ENCODE measurements at regions not wholly inside any gene's neighbourhood (a gene's known extent, or its start where the extent isn't known, plus 50 kb on each side); places are given as distances from the start of the nearest gene placed in this dataset.

- H3K4me3 ChIP-seq (ENCODE audit: low read depth, low read length): no peak overlapping the region
- no peak for TF ChIP-seq CTCF (IDR thresholded peaks at IDR 0.05; ENCODE audit: low read depth, low read length, missing control alignments)
- no peak for DNase-seq (ENCODE audit: low read depth)
Measured at GRCh38 chr2:223474893-223475292, 127.3 kb downstream of the SCG2 start.

- no peak for TF ChIP-seq CTCF (IDR thresholded peaks at IDR 0.05; ENCODE audit: low read depth, low read length, missing control alignments)
- no peak for DNase-seq (ENCODE audit: low read depth)
- H3K4me3 ChIP-seq (ENCODE audit: low read depth, low read length): no peak overlapping the region
Measured at GRCh38 chr2:223475901-223476300, 126.3 kb downstream of the SCG2 start.

- DNase-seq (ENCODE audit: low read depth): no peak
- no peak for TF ChIP-seq CTCF (IDR thresholded peaks at IDR 0.05; ENCODE audit: low read depth, low read length, missing control alignments)
- H3K4me3 ChIP-seq (ENCODE audit: low read depth, low read length): no peak overlapping the region
Measured at GRCh38 chr2:223477318-223477717, 124.8 kb downstream of the SCG2 start.

- no peak for DNase-seq (ENCODE audit: low read depth)
- TF ChIP-seq CTCF (IDR thresholded peaks at IDR 0.05; ENCODE audit: low read depth, low read length, missing control alignments): no peak
- no peak overlapping the region for H3K4me3 ChIP-seq (ENCODE audit: low read depth, low read length)
Measured at GRCh38 chr2:223481486-223481885, 120.7 kb downstream of the SCG2 start.

- TF ChIP-seq CTCF (IDR thresholded peaks at IDR 0.05; ENCODE audit: low read depth, low read length, missing control alignments): no peak
- no peak overlapping the region for H3K4me3 ChIP-seq (ENCODE audit: low read depth, low read length)
- no peak for DNase-seq (ENCODE audit: low read depth)
Measured at GRCh38 chr2:223486751-223487150, 115.4 kb downstream of the SCG2 start.

GRCh38 chr2:223487214-223487846 lies 114.8 kb downstream of the SCG2 start:
- no peak for DNase-seq (ENCODE audit: low read depth)
- no peak for TF ChIP-seq CTCF (IDR thresholded peaks at IDR 0.05; ENCODE audit: low read depth, low read length, missing control alignments)
- no peak overlapping the region for H3K4me3 ChIP-seq (ENCODE audit: low read depth, low read length)

GRCh38 chr2:223488814-223489213 lies 113.3 kb downstream of the SCG2 start:
- no peak for TF ChIP-seq CTCF (IDR thresholded peaks at IDR 0.05; ENCODE audit: low read depth, low read length, missing control alignments)
- DNase-seq (ENCODE audit: low read depth): no peak
- no peak overlapping the region for H3K4me3 ChIP-seq (ENCODE audit: low read depth, low read length)

All from GM12864 (cell line).